HG02763 (cell line): ENCODE measurements at regions not wholly inside any gene's neighbourhood (a gene's known extent, or its start where the extent isn't known, plus 50 kb on each side); places are given as distances from the start of the nearest gene placed in this dataset.

Experiments
- ATAC-seq: cut with Tn5 transposase; IDR thresholded peaks from one replicate; pipeline ENCODE4 v1.9.1; 2021; ENCODE audit warnings: mild to moderate bottlenecking, moderate library complexity; ENCODE audit not compliant: unreplicated experiment

GRCh38 chr1:106773206-106773605, 283.3 kb upstream of the PRMT6 start:
- no peak for ATAC-seq

DNA sequence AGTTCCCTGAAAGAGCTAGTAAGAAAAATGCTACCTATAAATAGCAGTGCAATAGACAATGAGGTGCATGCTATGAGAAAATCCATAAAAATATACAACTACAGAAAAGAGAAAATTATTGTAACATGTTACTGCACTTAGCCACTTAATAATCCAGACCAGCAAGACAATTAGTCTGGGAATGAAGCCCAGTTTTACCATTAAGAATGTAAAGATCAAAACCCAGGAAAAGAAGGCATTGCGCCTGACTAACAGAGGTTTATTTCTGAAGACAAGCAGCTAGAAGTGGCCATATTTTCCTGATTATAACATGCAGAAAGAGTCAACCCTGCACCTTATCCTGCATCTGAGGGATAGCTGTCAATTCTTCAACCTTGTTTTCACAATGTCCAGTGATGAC, 276.4 kb upstream of the PRMT6 start:
- ATAC-seq = no peak

- ATAC-seq = no peak
These were observed 275.5 kb upstream of the PRMT6 start for GRCh38 chr1:106780806-106781569.

DNA sequence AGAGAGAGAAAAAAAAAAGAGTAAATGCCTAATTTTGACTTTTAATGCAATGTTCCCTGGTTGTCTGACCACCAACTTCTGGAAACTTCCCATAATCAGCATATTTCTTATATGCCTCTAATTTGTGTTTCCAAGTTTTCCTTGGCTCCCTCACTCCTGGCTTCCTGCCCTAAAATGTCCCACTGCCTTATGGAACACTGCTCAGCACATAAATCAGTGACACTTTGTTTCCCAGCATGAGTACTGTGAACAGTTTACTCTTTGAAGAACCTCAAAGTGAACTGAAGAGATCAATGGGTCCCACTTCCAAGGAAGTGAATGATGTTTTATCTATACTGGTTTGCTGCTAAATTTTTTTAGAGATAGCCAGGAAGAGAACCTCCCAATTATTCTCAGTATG, 271.3 kb upstream of the PRMT6 start:
- ATAC-seq = no peak

- ATAC-seq = no peak
These were observed 269.0 kb upstream of the PRMT6 start for GRCh38 chr1:106787520-106787919.

DNA sequence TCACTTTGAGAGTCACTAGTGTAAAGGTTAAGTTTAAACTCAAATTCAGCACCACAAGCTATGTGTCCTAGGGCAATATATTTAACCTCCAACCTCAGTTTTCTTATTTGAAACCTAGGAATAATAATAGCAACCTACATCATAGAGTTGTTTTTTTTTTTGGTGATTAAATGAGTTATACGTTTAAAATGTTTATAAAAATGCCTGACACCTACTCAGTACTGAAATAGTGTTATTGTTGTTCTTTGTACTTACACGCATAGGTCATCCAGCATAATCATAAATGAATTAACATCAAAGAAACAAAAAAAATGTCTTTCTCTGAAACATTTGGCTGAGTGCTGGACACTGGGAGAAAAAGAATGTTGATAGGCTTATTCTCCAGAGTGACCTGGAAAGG, 266.8 kb upstream of the PRMT6 start:
- ATAC-seq = no peak

DNA sequence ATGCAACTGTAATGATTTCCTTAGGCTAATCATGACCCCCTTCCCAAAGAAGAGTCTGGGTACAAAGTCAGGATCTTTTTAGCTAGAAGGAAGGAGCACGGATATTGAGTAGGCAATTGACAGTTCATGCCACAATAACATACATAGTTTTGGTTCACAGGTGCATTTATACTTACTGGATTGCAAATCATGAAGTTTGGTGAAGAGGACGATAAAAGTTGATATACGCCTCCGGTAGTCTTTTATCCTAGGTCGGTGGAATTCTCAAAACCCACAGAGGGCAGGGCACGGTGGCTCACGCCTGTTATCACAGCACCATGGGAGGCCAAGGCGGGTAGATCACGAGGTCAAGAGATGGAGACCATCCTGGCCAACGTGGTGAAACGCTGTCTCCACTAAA, 265.4 kb upstream of the PRMT6 start:
- no peak for ATAC-seq

GRCh38 chr1:106793651-106794050, 262.8 kb upstream of the PRMT6 start:
- ATAC-seq = no peak

DNA sequence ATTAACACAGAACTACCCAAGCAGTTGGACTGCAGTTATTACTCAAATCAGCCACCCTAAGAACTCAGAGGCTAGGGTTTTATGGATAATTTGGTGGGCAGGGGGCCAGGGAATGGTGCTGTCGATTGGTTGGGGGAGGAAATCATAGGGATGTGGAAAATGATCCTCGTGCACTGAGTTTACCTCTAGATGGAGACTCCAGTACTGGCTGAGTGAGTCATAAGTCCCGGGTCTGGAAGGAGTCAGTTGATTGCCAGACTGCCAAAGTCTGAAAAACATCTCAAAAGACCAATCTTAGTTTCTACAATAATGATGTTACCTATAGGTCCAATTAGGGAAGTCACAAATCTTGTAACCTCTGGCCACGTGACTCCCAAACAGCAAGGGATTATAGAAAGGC, 257.5 kb upstream of the PRMT6 start:
- no peak for ATAC-seq

- ATAC-seq = no peak
These were observed 254.3 kb upstream of the PRMT6 start for GRCh38 chr1:106802181-106802580.

DNA sequence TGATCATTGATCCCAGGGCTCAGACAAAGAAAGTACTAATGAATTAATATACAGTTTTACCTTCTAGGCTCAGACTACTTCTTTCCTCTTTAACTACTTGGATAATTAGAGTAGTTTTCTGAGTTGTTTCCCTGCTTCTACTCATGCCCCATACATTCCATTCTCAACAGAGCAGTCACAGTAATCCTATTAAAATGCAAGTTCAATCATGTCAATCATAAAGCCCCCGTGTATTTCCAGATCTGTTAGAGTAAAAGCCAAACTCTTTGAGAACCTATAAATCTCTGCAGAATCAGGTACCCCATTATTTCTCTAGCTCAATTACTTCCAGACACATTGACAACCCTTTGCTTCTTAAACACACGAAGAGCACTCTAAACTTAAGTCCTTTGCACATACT, 242.1 kb upstream of the PRMT6 start:
- no peak for ATAC-seq

DNA sequence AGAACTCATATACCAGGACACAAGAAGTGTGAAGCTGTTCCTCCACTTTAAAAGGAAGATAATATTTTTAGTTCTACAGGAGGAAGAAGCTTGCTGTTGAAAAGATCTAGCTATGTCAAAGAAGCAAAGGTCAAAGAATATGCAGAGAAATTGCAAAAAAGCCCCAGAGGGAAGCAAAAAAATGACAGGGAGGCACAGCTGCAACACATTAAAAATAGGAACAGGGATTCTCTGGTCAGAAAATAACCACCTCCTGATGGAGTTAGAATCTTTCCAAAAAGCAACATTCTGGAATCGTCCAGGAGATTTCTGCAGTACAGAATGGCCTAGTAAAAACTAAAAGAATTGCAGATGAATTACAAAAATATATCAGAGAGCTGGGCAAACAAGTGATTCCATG, 238.9 kb upstream of the PRMT6 start:
- ATAC-seq = no peak

GRCh38 chr1:106831511-106831910, 225.0 kb upstream of the PRMT6 start:
- no peak for ATAC-seq

DNA sequence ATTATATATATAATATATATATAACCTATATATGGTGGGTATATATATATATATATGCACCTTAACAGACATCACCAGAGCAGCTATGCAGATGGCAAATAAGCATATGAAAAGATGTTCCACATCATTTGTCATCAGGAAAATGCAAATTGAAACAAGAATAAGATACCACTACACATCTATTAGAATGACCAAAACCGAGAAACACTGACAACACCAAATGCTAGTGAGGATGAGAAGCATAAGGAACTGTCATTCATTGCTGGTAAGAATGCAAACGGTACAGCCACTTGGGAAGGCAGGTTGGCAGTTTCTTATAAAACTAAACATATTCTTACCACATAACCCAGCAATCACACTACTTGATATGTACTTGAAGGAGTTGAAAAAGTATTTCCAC, 219.8 kb upstream of the PRMT6 start:
- peak; percentile 88 for ATAC-seq

DNA sequence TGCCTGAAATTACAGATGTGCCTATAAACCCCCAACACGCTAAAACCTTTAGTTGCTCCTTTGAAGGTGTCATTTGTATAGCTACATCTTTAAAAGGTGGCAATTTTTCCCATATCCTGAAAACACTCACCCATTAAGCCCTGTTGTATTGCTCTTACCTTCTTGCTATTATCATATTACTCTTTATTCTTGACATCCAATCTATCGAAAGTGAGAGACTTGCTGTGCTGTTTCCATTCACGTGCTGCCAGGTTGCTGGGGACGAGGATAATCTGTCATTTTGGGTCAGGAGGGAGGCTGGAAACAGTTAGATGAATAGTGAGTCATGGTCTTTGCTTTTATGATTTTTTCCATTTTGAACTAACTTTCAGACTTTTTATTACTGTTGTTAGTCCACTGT, 213.0 kb upstream of the PRMT6 start:
- ATAC-seq = no peak

GRCh38 chr1:106846656-106847055, 209.8 kb upstream of the PRMT6 start:
- peak; percentile 94 for ATAC-seq

GRCh38 chr1:106861110-106861509, 195.4 kb upstream of the PRMT6 start:
- ATAC-seq = no peak

- no peak for ATAC-seq
These were observed 187.6 kb upstream of the PRMT6 start for GRCh38 chr1:106868828-106869227.

DNA sequence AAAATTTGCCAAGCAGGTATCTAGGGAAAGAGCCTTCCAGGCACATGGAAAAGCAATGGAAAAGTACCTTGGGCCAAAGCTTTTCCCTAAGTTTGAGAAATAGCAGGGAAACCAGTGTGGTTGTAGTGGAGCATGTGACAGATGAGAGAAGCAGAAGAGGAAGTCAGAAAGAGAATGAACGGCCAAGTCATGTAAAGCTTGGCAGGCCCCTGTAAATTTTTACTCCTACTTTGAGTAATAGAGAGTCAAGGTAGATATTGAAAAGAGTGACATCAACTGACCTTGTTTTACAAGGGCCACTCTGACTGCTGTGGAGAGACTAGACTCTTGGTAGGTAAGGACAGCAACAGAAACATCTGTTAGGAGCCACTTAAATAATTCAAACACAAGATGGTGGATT, 180.9 kb upstream of the PRMT6 start:
- peak; percentile 40 for ATAC-seq

DNA sequence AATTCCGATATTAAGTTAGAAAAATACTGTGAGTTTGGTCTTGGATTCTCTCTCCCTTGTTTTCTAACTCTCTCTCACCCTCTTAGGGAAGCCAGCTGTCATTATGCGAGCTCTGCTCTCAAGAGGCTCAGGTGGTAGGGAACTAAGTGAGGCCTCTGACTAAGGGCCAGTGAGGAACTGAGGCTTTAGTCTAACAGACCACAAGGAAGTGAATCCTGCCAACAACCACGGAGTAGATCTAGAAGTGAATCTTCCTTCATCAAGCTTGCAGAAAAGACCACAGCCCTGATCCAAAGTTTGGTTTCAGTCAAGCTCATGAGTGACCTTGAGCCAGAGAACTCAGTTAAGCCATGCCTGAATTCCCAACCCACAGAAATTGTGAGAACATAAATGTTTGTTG, 180.1 kb upstream of the PRMT6 start:
- peak; percentile 72 for ATAC-seq

- no peak for ATAC-seq
These were observed 176.9 kb upstream of the PRMT6 start for GRCh38 chr1:106879538-106879937.

DNA sequence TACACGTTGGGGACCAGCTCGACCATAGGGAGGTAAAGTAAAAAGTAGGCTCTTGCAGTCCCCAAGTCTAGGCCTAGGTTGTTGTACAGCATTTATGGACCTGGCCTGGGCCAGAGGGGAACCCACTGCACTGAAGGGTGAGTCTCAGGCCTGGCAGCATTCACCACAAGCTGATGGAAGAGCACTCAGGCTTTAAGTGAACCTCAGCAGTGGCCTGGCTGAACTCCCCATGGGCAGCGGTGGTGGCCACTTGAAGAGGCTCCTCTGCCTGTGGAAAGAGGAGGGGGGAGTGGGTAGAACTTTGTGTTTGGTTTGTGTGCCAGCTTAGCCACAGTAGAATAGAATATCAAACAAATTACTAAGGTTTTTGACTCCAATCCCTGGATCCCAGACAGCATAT, 176.2 kb upstream of the PRMT6 start:
- no peak for ATAC-seq

- no peak for ATAC-seq
These were observed 173.3 kb upstream of the PRMT6 start for GRCh38 chr1:106883208-106883607.
